Keratinocyte (primary cell): ENCODE measurements at regions not wholly inside any gene's neighbourhood (a gene's known extent, or its start where the extent isn't known, plus 50 kb on each side); places are given as distances from the start of the nearest gene placed in this dataset.

Source experiments
- CTCF ChIP-seq, 3 experiments: IDR thresholded peaks in 1 of 3; conservative IDR thresholded peaks in 1 of 3; optimal IDR thresholded peaks in 1 of 3; 2 replicates in 2 of 3; 3 replicates in 1 of 3; pipeline versions ENCODE3 to v1.5.1; 2011; ENCODE audit warnings: low read length in 3 of 3, mild to moderate bottlenecking in 3 of 3, moderate library complexity in 2 of 3, control low read depth in 1 of 3, inconsistent platforms in 1 of 3; ENCODE audit not compliant: insufficient read depth in 2 of 3; ENCODE audit errors: extremely low read depth in 1 of 3
- EZH2 ChIP-seq: IDR thresholded peaks from one replicate; pipeline ENCODE4 v1.6.1; 2012; ENCODE audit warnings: inconsistent platforms, mild to moderate bottlenecking, low read length, moderate library complexity

- no peak for TF ChIP-seq CTCF (optimal IDR thresholded peaks at IDR 0.05 in 1 of 3, IDR thresholded peaks at IDR 0.05 in 1 of 3, conservative IDR thresholded peaks at IDR 0.05 in 1 of 3; ENCODE audit: extremely low read depth in 1 of 3, insufficient read depth in 2 of 3, low read length in 3 of 3)
- TF ChIP-seq EZH2 = no peak
Measured at GRCh38 chr2:133792223-133792622, 224.0 kb upstream of the NCKAP5 start.
